ENCODE measurements at regions not wholly inside any gene's neighbourhood (a gene's known extent, or its start where the extent isn't known, plus 50 kb on each side); places are given as distances from the start of the nearest gene placed in this dataset.

DNA sequence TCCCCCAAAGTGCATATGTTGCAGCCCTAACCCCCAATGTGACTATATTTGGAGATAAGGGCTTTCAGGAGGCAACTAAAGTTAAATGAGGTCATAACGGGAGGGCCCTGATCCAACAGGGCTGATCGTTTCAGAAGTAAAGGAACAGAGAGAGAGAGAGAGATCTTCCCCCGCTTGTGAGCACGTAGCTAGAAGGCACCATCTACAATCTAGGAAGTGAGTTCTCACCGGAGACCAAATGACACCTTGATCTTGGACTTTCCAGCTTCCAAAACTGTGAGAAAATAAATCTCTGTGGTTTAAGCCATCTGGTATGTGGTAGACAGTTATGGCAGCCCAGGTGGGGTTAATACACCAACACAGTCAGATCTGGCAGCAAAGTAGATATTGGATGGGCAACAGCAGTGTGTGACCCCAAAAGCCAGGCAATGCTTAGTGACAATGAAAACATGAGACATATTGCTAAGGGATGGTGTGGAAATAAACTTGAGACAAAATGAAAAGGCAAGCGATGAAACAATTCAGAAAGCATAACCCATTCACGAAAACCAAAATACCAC, 147.2 kb upstream of the GSC start:
- no peak for TF ChIP-seq TAF1 (IDR thresholded peaks at IDR 0.05; ENCODE audit: borderline replicate concordance, low read depth, low read length)
- TF ChIP-seq, protein P1, sequence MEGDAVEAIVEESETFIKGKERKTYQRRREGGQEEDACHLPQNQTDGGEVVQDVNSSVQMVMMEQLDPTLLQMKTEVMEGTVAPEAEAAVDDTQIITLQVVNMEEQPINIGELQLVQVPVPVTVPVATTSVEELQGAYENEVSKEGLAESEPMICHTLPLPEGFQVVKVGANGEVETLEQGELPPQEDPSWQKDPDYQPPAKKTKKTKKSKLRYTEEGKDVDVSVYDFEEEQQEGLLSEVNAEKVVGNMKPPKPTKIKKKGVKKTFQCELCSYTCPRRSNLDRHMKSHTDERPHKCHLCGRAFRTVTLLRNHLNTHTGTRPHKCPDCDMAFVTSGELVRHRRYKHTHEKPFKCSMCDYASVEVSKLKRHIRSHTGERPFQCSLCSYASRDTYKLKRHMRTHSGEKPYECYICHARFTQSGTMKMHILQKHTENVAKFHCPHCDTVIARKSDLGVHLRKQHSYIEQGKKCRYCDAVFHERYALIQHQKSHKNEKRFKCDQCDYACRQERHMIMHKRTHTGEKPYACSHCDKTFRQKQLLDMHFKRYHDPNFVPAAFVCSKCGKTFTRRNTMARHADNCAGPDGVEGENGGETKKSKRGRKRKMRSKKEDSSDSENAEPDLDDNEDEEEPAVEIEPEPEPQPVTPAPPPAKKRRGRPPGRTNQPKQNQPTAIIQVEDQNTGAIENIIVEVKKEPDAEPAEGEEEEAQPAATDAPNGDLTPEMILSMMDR (IDR thresholded peaks at IDR 0.05 in 2 of 3, conservative IDR thresholded peaks at IDR 0.05 in 1 of 3; ENCODE audit: control insufficient read depth in 2 of 3, extremely low read depth in 1 of 3, insufficient read depth in 1 of 3, low read depth in 3 of 3, low read length in 3 of 3): no peak
- TF ChIP-seq, protein P2, sequence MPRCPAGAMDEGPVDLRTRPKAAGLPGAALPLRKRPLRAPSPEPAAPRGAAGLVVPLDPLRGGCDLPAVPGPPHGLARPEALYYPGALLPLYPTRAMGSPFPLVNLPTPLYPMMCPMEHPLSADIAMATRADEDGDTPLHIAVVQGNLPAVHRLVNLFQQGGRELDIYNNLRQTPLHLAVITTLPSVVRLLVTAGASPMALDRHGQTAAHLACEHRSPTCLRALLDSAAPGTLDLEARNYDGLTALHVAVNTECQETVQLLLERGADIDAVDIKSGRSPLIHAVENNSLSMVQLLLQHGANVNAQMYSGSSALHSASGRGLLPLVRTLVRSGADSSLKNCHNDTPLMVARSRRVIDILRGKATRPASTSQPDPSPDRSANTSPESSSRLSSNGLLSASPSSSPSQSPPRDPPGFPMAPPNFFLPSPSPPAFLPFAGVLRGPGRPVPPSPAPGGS (IDR thresholded peaks at IDR 0.05; ENCODE audit: borderline replicate concordance, insufficient read depth, low read depth, low read length, poor library complexity, severe bottlenecking): no peak

Measured in GM12878 (cell line).